ENCODE measurements at regions not wholly inside any gene's neighbourhood (a gene's known extent, or its start where the extent isn't known, plus 50 kb on each side); places are given as distances from the start of the nearest gene placed in this dataset.

DNA sequence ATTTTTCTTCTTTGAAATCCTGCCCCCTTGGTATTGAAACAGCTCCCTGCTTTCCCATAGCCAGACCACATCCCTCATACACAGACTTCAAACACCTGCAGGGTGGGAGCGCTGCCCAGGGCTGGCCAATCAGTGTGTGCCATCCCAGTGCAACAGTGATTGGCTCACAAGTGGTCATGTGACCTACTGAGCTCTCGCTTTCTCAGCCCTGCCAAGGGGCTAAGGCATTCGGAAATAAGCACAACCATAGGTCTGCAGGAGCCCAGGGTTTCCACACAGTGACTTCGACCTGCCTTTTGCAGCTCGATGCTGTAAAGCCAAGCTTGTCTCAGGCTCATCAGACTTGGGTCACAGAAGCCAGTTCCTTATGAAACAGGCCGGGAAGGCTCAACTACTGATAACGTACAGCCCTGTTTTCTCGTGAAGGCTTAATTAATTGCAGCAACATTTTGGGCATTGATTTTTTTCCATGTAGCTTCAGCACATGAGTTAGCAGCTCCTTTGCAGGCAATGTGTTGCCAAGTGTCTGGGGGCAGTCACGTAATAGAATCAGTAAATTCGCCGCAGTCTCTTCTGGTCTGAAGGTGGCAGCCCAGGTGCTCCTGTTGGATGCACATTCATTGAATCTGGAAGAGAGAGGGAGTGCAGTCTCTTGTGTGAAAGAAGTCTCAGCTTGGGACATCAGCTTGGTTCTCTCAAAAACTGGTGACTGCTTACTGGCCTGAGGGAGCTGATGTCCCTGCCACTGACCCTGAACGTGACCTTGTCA is 1091.8 kb downstream of the AACS start:
- Mint-ChIP-seq H3K27me3 (ENCODE audit: low read depth) (peaks cover 4% of the 10 kb centered on the region), H3K27ac (no peak overlapping the region), H3K4me1 (no peaks in the 10 kb centered on the region), H3K9me3 (peaks cover 81% of the 10 kb centered on the region), H3K36me3 (peaks cover 74% of the 10 kb centered on the region), H3K4me3 (no peak overlapping the region)
- POLR2A ChIA-PET = no interaction called here
- CTCF ChIA-PET = no interaction called here
- no peak for DNase-seq (ENCODE audit: low spot score)
- no peak for TF ChIP-seq FOXJ3 (CRISPR knock-in tag; IDR thresholded peaks at IDR 0.05; ENCODE audit: borderline replicate concordance)
- TF ChIP-seq, protein P1, sequence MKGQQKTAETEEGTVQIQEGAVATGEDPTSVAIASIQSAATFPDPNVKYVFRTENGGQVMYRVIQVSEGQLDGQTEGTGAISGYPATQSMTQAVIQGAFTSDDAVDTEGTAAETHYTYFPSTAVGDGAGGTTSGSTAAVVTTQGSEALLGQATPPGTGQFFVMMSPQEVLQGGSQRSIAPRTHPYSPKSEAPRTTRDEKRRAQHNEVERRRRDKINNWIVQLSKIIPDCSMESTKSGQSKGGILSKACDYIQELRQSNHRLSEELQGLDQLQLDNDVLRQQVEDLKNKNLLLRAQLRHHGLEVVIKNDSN (CRISPR knock-in tag; IDR thresholded peaks at IDR 0.05) = no peak
- TF ChIP-seq NFE2L1 (CRISPR knock-in tag; IDR thresholded peaks at IDR 0.05) = no peak
- no peak for TF ChIP-seq GRHL2 (CRISPR knock-in tag; IDR thresholded peaks at IDR 0.05; ENCODE audit: insufficient replicate concordance, severe bottlenecking)
- no peak for TF ChIP-seq JUN (CRISPR knock-in tag; IDR thresholded peaks at IDR 0.05)
- TF ChIP-seq, protein P2, sequence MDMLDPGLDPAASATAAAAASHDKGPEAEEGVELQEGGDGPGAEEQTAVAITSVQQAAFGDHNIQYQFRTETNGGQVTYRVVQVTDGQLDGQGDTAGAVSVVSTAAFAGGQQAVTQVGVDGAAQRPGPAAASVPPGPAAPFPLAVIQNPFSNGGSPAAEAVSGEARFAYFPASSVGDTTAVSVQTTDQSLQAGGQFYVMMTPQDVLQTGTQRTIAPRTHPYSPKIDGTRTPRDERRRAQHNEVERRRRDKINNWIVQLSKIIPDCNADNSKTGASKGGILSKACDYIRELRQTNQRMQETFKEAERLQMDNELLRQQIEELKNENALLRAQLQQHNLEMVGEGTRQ (CRISPR knock-in tag; IDR thresholded peaks at IDR 0.05) = no peak
- TF ChIP-seq ZNF263 (CRISPR knock-in tag; IDR thresholded peaks at IDR 0.05; ENCODE audit: low read depth) = no peak
- TF ChIP-seq FOXP1 (CRISPR knock-in tag; IDR thresholded peaks at IDR 0.05; ENCODE audit: borderline replicate concordance) = no peak
- no peak for TF ChIP-seq ZBTB43 (CRISPR knock-in tag; IDR thresholded peaks at IDR 0.05)
- TF ChIP-seq PRRX2 (CRISPR knock-in tag; IDR thresholded peaks at IDR 0.05) = no peak
- no peak for TF ChIP-seq ZNF317 (CRISPR knock-in tag; IDR thresholded peaks at IDR 0.05; ENCODE audit: borderline replicate concordance, low read depth)
- TF ChIP-seq RORB (CRISPR knock-in tag; IDR thresholded peaks at IDR 0.05) = no peak
- TF ChIP-seq TEAD4 (CRISPR knock-in tag; IDR thresholded peaks at IDR 0.05) = no peak
- TF ChIP-seq, protein P3, sequence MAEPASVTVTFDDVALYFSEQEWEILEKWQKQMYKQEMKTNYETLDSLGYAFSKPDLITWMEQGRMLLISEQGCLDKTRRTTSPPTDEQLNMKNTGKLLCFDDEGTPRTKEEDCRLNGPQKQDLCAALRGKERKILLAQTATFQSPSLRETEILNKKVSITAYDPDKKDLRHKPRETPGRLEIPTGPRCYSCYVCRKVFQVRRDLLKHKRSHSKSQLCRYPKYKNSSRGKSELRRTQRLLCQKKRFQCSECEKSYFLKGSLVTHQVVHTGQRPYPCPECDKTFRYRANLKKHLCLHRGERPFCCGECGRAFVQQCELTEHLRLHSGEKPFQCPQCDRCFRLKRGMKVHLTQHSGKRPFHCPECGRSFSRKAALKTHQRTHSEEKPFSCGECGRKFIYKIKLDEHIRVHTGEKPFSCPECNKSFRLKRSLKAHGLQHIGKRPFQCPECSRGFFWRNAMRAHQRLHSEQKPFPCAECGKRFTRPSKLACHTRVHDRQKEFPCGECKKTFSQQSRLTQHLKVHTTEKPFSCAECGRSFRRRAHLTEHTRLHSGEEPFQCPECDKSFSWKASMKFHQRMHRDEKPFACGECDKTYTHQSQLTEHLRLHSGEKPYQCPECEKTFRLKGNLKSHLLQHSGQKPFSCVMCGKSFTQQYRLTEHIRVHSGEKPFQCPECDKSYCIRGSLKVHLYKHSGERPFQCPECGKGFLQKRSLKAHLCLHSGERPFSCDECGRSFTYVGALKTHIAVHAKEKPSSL (CRISPR knock-in tag; conservative IDR thresholded peaks at IDR 0.05) = no peak
- no peak for ATAC-seq

DNA sequence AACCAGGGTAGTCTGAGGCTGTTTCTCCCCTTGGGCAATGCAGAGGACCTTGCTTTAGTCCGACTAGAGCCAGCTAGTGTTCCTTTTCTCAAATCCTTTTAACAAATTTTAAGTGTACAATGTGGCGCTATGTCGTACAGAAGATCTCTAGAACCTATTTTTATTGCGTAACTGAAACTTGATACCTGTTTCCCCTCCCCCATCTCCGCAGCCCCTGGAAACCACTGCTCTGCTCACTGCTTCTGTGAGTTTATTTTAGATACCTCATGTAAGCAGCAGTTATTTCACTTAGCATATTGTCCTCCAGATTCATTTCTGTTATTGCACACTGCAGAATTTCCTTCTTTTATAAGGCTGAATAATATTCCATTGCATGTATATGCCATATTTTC is 1092.3 kb downstream of the AACS start:
- no peaks in the 10 kb centered on the region for H3K4me1 Mint-ChIP-seq
- ATAC-seq (no peak), DNase-seq (ENCODE audit: low spot score) (no peak)
- H3K36me3 Mint-ChIP-seq = peaks cover 77% of the 10 kb centered on the region
- peaks cover 9% of the 10 kb centered on the region for H3K27me3 Mint-ChIP-seq (ENCODE audit: low read depth)
- ChIA-PET POLR2A (no interaction called here), CTCF (no interaction called here)
- peaks cover 84% of the 10 kb centered on the region for H3K9me3 Mint-ChIP-seq
- no peak overlapping the region for H3K27ac Mint-ChIP-seq
- H3K4me3 Mint-ChIP-seq = no peak overlapping the region
- TF ChIP-seq, protein P4, sequence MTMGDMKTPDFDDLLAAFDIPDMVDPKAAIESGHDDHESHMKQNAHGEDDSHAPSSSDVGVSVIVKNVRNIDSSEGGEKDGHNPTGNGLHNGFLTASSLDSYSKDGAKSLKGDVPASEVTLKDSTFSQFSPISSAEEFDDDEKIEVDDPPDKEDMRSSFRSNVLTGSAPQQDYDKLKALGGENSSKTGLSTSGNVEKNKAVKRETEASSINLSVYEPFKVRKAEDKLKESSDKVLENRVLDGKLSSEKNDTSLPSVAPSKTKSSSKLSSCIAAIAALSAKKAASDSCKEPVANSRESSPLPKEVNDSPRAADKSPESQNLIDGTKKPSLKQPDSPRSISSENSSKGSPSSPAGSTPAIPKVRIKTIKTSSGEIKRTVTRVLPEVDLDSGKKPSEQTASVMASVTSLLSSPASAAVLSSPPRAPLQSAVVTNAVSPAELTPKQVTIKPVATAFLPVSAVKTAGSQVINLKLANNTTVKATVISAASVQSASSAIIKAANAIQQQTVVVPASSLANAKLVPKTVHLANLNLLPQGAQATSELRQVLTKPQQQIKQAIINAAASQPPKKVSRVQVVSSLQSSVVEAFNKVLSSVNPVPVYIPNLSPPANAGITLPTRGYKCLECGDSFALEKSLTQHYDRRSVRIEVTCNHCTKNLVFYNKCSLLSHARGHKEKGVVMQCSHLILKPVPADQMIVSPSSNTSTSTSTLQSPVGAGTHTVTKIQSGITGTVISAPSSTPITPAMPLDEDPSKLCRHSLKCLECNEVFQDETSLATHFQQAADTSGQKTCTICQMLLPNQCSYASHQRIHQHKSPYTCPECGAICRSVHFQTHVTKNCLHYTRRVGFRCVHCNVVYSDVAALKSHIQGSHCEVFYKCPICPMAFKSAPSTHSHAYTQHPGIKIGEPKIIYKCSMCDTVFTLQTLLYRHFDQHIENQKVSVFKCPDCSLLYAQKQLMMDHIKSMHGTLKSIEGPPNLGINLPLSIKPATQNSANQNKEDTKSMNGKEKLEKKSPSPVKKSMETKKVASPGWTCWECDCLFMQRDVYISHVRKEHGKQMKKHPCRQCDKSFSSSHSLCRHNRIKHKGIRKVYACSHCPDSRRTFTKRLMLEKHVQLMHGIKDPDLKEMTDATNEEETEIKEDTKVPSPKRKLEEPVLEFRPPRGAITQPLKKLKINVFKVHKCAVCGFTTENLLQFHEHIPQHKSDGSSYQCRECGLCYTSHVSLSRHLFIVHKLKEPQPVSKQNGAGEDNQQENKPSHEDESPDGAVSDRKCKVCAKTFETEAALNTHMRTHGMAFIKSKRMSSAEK (CRISPR knock-in tag; IDR thresholded peaks at IDR 0.05; ENCODE audit: borderline replicate concordance) = no peak
- TF ChIP-seq, protein P5, sequence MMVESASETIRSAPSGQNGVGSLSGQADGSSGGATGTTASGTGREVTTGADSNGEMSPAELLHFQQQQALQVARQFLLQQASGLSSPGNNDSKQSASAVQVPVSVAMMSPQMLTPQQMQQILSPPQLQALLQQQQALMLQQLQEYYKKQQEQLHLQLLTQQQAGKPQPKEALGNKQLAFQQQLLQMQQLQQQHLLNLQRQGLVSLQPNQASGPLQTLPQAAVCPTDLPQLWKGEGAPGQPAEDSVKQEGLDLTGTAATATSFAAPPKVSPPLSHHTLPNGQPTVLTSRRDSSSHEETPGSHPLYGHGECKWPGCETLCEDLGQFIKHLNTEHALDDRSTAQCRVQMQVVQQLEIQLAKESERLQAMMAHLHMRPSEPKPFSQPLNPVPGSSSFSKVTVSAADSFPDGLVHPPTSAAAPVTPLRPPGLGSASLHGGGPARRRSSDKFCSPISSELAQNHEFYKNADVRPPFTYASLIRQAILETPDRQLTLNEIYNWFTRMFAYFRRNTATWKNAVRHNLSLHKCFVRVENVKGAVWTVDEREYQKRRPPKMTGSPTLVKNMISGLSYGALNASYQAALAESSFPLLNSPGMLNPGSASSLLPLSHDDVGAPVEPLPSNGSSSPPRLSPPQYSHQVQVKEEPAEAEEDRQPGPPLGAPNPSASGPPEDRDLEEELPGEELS (CRISPR knock-in tag; IDR thresholded peaks at IDR 0.05) = no peak
- TF ChIP-seq KAT7 (CRISPR knock-in tag; IDR thresholded peaks at IDR 0.05; ENCODE audit: borderline replicate concordance) (no peak), FOXK1 (CRISPR knock-in tag; IDR thresholded peaks at IDR 0.05) (no peak), ZNF396 (CRISPR knock-in tag; IDR thresholded peaks at IDR 0.05; ENCODE audit: borderline replicate concordance) (no peak), ZNF317 (CRISPR knock-in tag; IDR thresholded peaks at IDR 0.05; ENCODE audit: borderline replicate concordance, low read depth) (no peak), MXD4 (CRISPR knock-in tag; IDR thresholded peaks at IDR 0.05; ENCODE audit: borderline replicate concordance) (no peak), NR2C2 (CRISPR knock-in tag; IDR thresholded peaks at IDR 0.05) (no peak)
- TF ChIP-seq, protein P6, sequence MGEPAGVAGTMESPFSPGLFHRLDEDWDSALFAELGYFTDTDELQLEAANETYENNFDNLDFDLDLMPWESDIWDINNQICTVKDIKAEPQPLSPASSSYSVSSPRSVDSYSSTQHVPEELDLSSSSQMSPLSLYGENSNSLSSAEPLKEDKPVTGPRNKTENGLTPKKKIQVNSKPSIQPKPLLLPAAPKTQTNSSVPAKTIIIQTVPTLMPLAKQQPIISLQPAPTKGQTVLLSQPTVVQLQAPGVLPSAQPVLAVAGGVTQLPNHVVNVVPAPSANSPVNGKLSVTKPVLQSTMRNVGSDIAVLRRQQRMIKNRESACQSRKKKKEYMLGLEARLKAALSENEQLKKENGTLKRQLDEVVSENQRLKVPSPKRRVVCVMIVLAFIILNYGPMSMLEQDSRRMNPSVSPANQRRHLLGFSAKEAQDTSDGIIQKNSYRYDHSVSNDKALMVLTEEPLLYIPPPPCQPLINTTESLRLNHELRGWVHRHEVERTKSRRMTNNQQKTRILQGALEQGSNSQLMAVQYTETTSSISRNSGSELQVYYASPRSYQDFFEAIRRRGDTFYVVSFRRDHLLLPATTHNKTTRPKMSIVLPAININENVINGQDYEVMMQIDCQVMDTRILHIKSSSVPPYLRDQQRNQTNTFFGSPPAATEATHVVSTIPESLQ (CRISPR knock-in tag; IDR thresholded peaks at IDR 0.05) = no peak
